GM23248 (cell line): ENCODE measurements at regions not wholly inside any gene's neighbourhood (a gene's known extent, or its start where the extent isn't known, plus 50 kb on each side); places are given as distances from the start of the nearest gene placed in this dataset.

Experiments used
- DNase-seq: peaks from one replicate; pipeline ENCODE4 v3.0.0-alpha.2; 2015
- H2AFZ ChIP-seq: fragments of 200-600 bp; sonication (generic); 2 replicates; pipeline ENCODE4 v1.6.1; 2016; ENCODE audit warnings: antibody characterized with exemption
- H3F3A ChIP-seq: fragments of 200-600 bp; sonication (generic); 2 replicates; pipeline ENCODE4 v1.6.1; 2016; ENCODE audit warnings: mild to moderate bottlenecking, antibody characterized with exemption, mixed run types; ENCODE audit not compliant: insufficient read depth
- H3K27ac ChIP-seq: fragments of 200-600 bp; sonication (generic); 2 replicates; pipeline ENCODE4 v1.5.1; 2016; ENCODE audit warnings: mild to moderate bottlenecking
- H3K27me3 ChIP-seq: fragments of 200-600 bp; sonication (generic); replicated peaks from 2 replicates; pipeline ENCODE4 v1.6.1; 2016; ENCODE audit warnings: mild to moderate bottlenecking; ENCODE audit not compliant: insufficient read depth
- H3K36me3 ChIP-seq: fragments of 200-600 bp; sonication (generic); 2 replicates; pipeline ENCODE4 v1.6.1; 2016; ENCODE audit warnings: low read depth, mild to moderate bottlenecking
- H3K4me1 ChIP-seq: fragments of 200-600 bp; sonication (generic); 2 replicates; pipeline ENCODE4 v1.6.1; 2016; ENCODE audit warnings: mild to moderate bottlenecking; ENCODE audit not compliant: insufficient read depth
- H3K4me2 ChIP-seq: fragments of 200-600 bp; sonication (generic); one replicate; pipeline ENCODE4 v1.6.1; 2016; ENCODE audit warnings: mild to moderate bottlenecking; ENCODE audit not compliant: unreplicated experiment
- H3K4me3 ChIP-seq: fragments of 200-600 bp; sonication (generic); 2 replicates; pipeline ENCODE4 v1.5.1; 2016; ENCODE audit warnings: mild to moderate bottlenecking
- H3K79me2 ChIP-seq: fragments of 200-600 bp; sonication (generic); 2 replicates; pipeline ENCODE4 v1.6.1; 2016; ENCODE audit warnings: mild to moderate bottlenecking; ENCODE audit not compliant: insufficient read depth
- H3K9ac ChIP-seq: fragments of 200-600 bp; sonication (generic); 2 replicates; pipeline ENCODE4 v1.6.1; 2016; ENCODE audit warnings: mild to moderate bottlenecking
- H3K9me2 ChIP-seq: fragments of 200-600 bp; sonication (generic); 2 replicates; pipeline ENCODE4 v1.6.1; 2016; ENCODE audit warnings: mixed run types, mild to moderate bottlenecking, moderate library complexity; ENCODE audit not compliant: insufficient read depth
- H3K9me3 ChIP-seq: fragments of 200-600 bp; sonication (generic); one replicate; pipeline ENCODE4 v1.6.1; 2017; ENCODE audit warnings: low read depth
- H4K20me1 ChIP-seq: fragments of 200-600 bp; sonication (generic); 2 replicates; pipeline ENCODE4 v1.6.0; 2016; ENCODE audit not compliant: insufficient read depth
- EZH2 ChIP-seq: fragments of 200-600 bp; sonication (generic); IDR thresholded peaks from 2 replicates; pipeline ENCODE4 v1.6.1; 2018; ENCODE audit warnings: antibody characterized with exemption, mild to moderate bottlenecking; ENCODE audit not compliant: insufficient read depth, poor library complexity, severe bottlenecking
- EZH2phosphoT487 ChIP-seq: fragments of 200-600 bp; sonication (generic); IDR thresholded peaks from 2 replicates; pipeline ENCODE4 v1.6.1; 2018; ENCODE audit warnings: antibody characterized with exemption, moderate library complexity, mild to moderate bottlenecking, low read depth; ENCODE audit not compliant: insufficient read depth
- WGBS, 2 experiments: methylation state at CpG; one replicate each; pipeline ENCODE4 v1.1.6; 2015 to 2017; ENCODE audit warnings: low lambda C conversion rate in 2 of 2, low coverage in 1 of 2; ENCODE audit errors: missing lambda C conversion rate in 2 of 2; 5-methylcytosine and 5-hydroxymethylcytosine counted together
- in situ Hi-C: fragments of 300-500 bp; cut with MboI; formaldehyde crosslinking; loops from 2 replicates; pipeline ENCODE4 v1.15.0; 2020

DNA sequence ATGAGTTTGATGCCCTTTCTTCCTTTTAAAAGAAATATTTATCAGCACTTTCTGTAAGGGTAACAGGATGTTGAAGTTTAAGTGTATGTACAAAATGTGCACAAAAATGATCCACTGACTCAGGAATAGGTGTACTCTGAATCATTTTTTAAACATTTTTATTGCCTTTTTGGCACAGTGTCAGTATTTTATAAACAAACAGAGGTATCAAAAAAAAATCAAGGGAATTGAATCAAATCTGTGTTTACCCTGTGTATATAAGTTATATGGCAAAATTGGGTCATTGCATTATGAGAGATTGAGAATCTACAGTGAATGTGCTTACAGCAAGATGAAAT lies 513.9 kb upstream of the NETO1 start:
- Histone ChIP-seq H3K79me2 (no peaks in the 10 kb centered on the region), H3K4me3 (no peak overlapping the region), H3K36me3 (no peaks in the 10 kb centered on the region), H3K9me3 (no peaks in the 10 kb centered on the region), H3K27me3 (no peaks in the 10 kb centered on the region), H3K9me2 (no peaks in the 10 kb centered on the region), H3K27ac (no peak overlapping the region), H2AFZ (no peak overlapping the region), H4K20me1 (no peaks in the 10 kb centered on the region), H3K9ac (no peak overlapping the region), H3K4me1 (0 out of 2 replicates have a peak, but pooled peaks cover 4% of the 10 kb centered on the region), H3K4me2 (no peak overlapping the region), H3F3A (no peaks in the 10 kb centered on the region)
- TF ChIP-seq EZH2phosphoT487 (no peak), EZH2 (no peak)
- DNase-seq = no peak
- in situ Hi-C loops = no loop called here

DNA sequence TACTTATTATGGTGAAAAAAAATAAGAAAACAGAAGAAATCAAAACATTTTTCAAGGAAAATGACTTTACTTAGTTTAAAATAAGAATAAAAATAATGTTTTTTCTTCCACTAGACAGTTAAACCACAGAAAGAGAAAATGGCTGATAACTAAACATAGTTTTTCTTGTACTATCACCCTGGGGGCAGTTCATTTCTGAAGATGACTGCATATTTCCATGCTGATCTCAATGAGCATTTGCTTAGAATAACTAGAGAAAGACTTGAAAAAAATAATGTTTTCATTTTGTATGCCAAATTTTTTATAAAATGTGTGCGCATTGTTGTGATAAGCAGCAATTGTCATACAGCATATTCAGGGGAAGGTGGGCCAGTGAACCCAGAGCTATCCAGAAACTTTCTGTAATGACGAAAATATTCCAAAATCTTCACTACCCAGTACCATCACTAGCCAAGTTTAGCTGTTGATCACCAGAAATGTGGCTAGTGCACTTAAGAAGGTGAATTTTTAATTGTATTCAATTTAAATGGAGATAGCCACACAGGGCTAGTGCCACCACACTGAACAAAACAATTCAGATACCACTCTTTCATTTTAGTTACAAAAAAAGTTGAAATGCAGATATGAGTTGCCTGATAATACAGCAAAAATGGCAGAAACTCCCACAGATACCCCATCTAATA lies 513.4 kb upstream of the NETO1 start:
- in situ Hi-C loops = no loop called here
- H3K9me2 ChIP-seq = no peaks in the 10 kb centered on the region
- WGBS, 2 experiments = 41 to 48% methylated on average over 2 of the region's 2 CpGs

DNA sequence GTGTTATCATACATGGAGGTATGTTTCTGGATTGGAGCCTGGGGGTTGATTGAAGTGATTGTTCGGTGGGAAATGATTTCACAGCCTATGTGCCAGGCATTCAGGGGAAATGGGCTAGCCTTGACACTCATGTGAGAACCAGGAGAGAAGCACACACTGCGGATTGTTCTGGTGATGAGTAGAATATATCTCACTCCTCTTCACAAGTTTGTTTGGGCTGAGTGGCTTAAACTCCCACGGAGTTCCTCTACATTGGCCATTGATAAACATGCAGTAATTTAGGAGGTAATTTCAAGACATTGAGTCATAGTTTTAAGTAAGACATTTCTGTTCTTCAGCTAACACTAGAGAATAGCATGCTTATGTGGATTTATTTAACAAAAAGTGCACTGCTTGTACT lies 498.9 kb upstream of the NETO1 start:
- TF ChIP-seq EZH2 (no peak), EZH2phosphoT487 (no peak)
- H3K9me3 ChIP-seq = no peaks in the 10 kb centered on the region
- no peaks in the 10 kb centered on the region for H3K79me2 ChIP-seq
- no peak overlapping the region for H3K4me2 ChIP-seq
- no peak overlapping the region for H3K27ac ChIP-seq
- no peaks in the 10 kb centered on the region for H3F3A ChIP-seq
- peaks cover 3% of the 10 kb centered on the region; the same call in 1 of the 2 replicates for H3K4me1 ChIP-seq
- H3K36me3 ChIP-seq = no peaks in the 10 kb centered on the region
- H3K27me3 ChIP-seq = no peaks in the 10 kb centered on the region
- no peaks in the 10 kb centered on the region for H4K20me1 ChIP-seq
- in situ Hi-C loops = no loop called here
- H3K4me3 ChIP-seq = no peak overlapping the region
- H3K9me2 ChIP-seq = no peaks in the 10 kb centered on the region
- DNase-seq = peak; percentile 46
- WGBS, 2 experiments = 7 to 17% methylated on average over 3 of the region's 3 CpGs
- H2AFZ ChIP-seq = no peak overlapping the region
- no peak overlapping the region for H3K9ac ChIP-seq

More for the DNA sequence above, 513.4 kb upstream of the NETO1 start:
- no peak overlapping the region for H3K4me2 ChIP-seq
- no peaks in the 10 kb centered on the region for H3K79me2 ChIP-seq
- H4K20me1 ChIP-seq = no peaks in the 10 kb centered on the region
- H3K9ac ChIP-seq = no peak overlapping the region
- no peaks in the 10 kb centered on the region for H3K36me3 ChIP-seq
- no peaks in the 10 kb centered on the region for H3F3A ChIP-seq
- 0 out of 2 replicates have a peak, but pooled peaks cover 4% of the 10 kb centered on the region for H3K4me1 ChIP-seq
- no peak for TF ChIP-seq EZH2
- no peak for TF ChIP-seq EZH2phosphoT487
- peak; percentile 24 for DNase-seq
- no peak overlapping the region for H2AFZ ChIP-seq
- H3K9me3 ChIP-seq = no peaks in the 10 kb centered on the region
- no peak overlapping the region for H3K27ac ChIP-seq
- H3K27me3 ChIP-seq = no peaks in the 10 kb centered on the region
- no peak overlapping the region for H3K4me3 ChIP-seq

DNA sequence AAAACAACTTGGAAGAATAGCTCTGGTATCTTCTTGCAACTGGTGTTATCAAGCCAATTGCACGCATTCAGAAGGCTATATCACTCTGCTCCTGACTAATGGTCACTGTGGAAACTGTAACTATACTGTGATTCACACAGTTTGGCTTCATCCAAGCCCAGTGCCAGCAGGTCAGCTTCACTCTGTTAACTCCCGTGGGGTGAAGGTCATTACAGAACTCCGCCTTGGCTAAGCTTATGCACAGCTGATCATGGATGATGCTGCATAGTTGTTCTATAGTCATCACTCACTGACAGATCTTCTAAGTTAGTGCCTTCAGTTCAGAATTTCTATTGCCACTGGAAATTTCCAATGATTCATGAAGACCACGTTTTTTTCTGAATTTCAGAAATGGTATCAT lies 497.2 kb upstream of the NETO1 start:
- DNase-seq = peak; percentile 85
- no peak overlapping the region for H2AFZ ChIP-seq
- no peak for TF ChIP-seq EZH2
- TF ChIP-seq EZH2phosphoT487 = no peak

DNA sequence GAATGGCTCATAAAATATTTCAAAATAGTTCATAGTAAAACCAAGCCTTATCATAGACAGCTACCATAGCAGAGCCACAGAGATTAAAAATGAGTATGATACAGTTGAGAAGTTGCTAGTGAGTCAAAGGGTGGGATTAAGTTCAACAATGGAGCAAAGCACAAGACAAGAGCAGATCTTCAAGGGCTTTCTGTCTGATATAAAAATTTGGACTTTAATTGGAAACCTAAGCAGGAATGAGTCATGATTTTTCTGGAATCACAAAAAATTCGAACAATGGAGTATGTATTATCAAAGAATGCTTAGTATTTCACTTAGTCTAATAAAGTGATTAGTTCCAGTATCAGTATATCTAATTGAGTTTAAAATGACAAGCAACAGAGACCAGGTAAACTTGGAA lies 487.3 kb upstream of the NETO1 start:
- H3K9me2 ChIP-seq = no peaks in the 10 kb centered on the region
- peak; percentile 2 for DNase-seq
- in situ Hi-C loops = no loop called here
- no peaks in the 10 kb centered on the region for H4K20me1 ChIP-seq
- H3F3A ChIP-seq = no peaks in the 10 kb centered on the region
- no peaks in the 10 kb centered on the region for H3K9me3 ChIP-seq
- no peak overlapping the region for H3K4me2 ChIP-seq
- H2AFZ ChIP-seq = no peak overlapping the region
- no peak overlapping the region for H3K27ac ChIP-seq
- H3K4me1 ChIP-seq = no peaks in the 10 kb centered on the region
- no peaks in the 10 kb centered on the region for H3K79me2 ChIP-seq
- no peak overlapping the region for H3K4me3 ChIP-seq
- no peak overlapping the region for H3K9ac ChIP-seq
- H3K27me3 ChIP-seq = no peaks in the 10 kb centered on the region
- no peaks in the 10 kb centered on the region for H3K36me3 ChIP-seq
- no peak for TF ChIP-seq EZH2
- no peak for TF ChIP-seq EZH2phosphoT487
- 5% methylated on average over 1 of the region's 1 CpG for WGBS, 2 experiments

More for the DNA sequence above, 497.2 kb upstream of the NETO1 start:
- H3K27me3 ChIP-seq = no peaks in the 10 kb centered on the region
- peaks cover 3% of the 10 kb centered on the region; the same call in 1 of the 2 replicates for H3K4me1 ChIP-seq
- no peaks in the 10 kb centered on the region for H3K9me3 ChIP-seq
- no peak overlapping the region for H3K4me3 ChIP-seq
- H3F3A ChIP-seq = no peaks in the 10 kb centered on the region
- no peaks in the 10 kb centered on the region for H3K9me2 ChIP-seq
- no peaks in the 10 kb centered on the region for H3K36me3 ChIP-seq
- 12% methylated on average over 4 of the region's 4 CpGs for WGBS, 2 experiments
- no peaks in the 10 kb centered on the region for H4K20me1 ChIP-seq
- no peak overlapping the region for H3K4me2 ChIP-seq
- H3K9ac ChIP-seq = no peak overlapping the region
- in situ Hi-C loops = no loop called here
- H3K27ac ChIP-seq = 0 out of 2 replicates have a peak overlapping the region, but pooled peaks have one; percentile 4
- no peaks in the 10 kb centered on the region for H3K79me2 ChIP-seq
